Activated CD4-positive, alpha-beta T cell treated with anti-CD3 and anti-CD28 coated beads, Interleukin-2, amount 10 ng/mL, durations not matched to agents 24 days and 14 days (primary cell): ENCODE measurements at regions not wholly inside any gene's neighbourhood (a gene's known extent, or its start where the extent isn't known, plus 50 kb on each side); places are given as distances from the start of the nearest gene placed in this dataset.
"Not testable (repeated sequence)": the region's sequence is repeated elsewhere in the genome, so short reads cannot be mapped to it uniquely, and the experiment has no call there.

Experiments
- DNase-seq: peaks from one replicate; pipeline ENCODE4 v3.0.0; 2022
- H3K27ac Mint-ChIP-seq: one replicate; pipeline ENCODE4 v1.8.0; 2022; ENCODE audit warnings: mild to moderate bottlenecking, mixed read lengths
- H3K27me3 Mint-ChIP-seq: one replicate; pipeline ENCODE4 v1.8.0; 2022; ENCODE audit warnings: mixed read lengths
- H3K36me3 Mint-ChIP-seq: one replicate; pipeline ENCODE4 v1.8.0; 2022; ENCODE audit warnings: low read depth, mild to moderate bottlenecking, mixed read lengths
- H3K4me1 Mint-ChIP-seq: one replicate; pipeline ENCODE4 v1.8.0; 2021; ENCODE audit warnings: mixed read lengths
- H3K4me3 Mint-ChIP-seq: one replicate; pipeline ENCODE4 v1.8.0; 2022; ENCODE audit warnings: mild to moderate bottlenecking, moderate library complexity, mixed read lengths
- H3K9me3 Mint-ChIP-seq: one replicate; pipeline ENCODE4 v1.8.0; 2021; ENCODE audit warnings: mixed read lengths
- intact Hi-C: fragments of 100-400 bp; cut with micrococcal nuclease; formaldehyde crosslinking; loops from one replicate; pipeline ENCODE4 v1.15.1; 2023

- intact Hi-C loops, result no loop called here
- Mint-ChIP-seq H3K4me1 (peaks cover 11% of the 10 kb centered on the region), H3K9me3 (peaks cover 4% of the 10 kb centered on the region), H3K4me3 (peak overlapping the region; percentile 87), H3K27ac (no peak overlapping the region), H3K36me3 (peaks cover 2% of the 10 kb centered on the region), H3K27me3 (peaks cover 73% of the 10 kb centered on the region)
- peak; percentile 68 for DNase-seq
Measured at GRCh38 chr9:33676746-33677505, 118.4 kb upstream of the PRSS3 start.

DNA sequence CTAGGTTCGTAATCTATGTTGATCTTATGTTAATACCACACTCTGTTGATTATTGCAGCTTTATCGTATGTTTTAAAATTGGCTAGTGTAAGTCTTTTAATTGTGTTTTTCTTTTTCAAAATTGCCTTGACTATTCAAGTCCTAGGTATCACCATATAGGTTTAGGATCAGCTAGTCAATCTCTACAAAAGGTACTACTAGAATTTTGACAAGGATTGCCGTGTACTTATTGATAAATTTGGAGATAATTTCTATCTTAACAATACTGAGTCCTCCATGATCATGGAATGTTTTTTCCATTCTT is 117.9 kb upstream of the PRSS3 start:
- H3K36me3 Mint-ChIP-seq, result peaks cover 2% of the 10 kb centered on the region
- H3K4me3 Mint-ChIP-seq, result peak overlapping the region; percentile 87
- H3K27me3 Mint-ChIP-seq, result peaks cover 73% of the 10 kb centered on the region
- intact Hi-C loops, result no loop called here
- peaks cover 11% of the 10 kb centered on the region for H3K4me1 Mint-ChIP-seq
- peaks cover 2% of the 10 kb centered on the region for H3K9me3 Mint-ChIP-seq
- no peak for DNase-seq
- H3K27ac Mint-ChIP-seq, result no peak overlapping the region

- H3K27ac Mint-ChIP-seq, result no peak overlapping the region
- no peak overlapping the region for H3K4me3 Mint-ChIP-seq
- peaks cover 75% of the 10 kb centered on the region for H3K27me3 Mint-ChIP-seq
- DNase-seq, result no peak
- H3K36me3 Mint-ChIP-seq, result peaks cover 2% of the 10 kb centered on the region
- H3K9me3 Mint-ChIP-seq, result no peaks in the 10 kb centered on the region
- intact Hi-C loops, result no loop called here
- peaks cover 11% of the 10 kb centered on the region for H3K4me1 Mint-ChIP-seq
Measured at GRCh38 chr9:33677961-33678360, 117.4 kb upstream of the PRSS3 start.

GRCh38 chr9:33682551-33682950 is 112.8 kb upstream of the PRSS3 start:
- no peaks in the 10 kb centered on the region for H3K9me3 Mint-ChIP-seq
- H3K4me3 Mint-ChIP-seq, result no peak overlapping the region
- no peak overlapping the region for H3K27ac Mint-ChIP-seq
- H3K36me3 Mint-ChIP-seq, result no peaks in the 10 kb centered on the region
- H3K27me3 Mint-ChIP-seq, result peaks cover 65% of the 10 kb centered on the region
- H3K4me1 Mint-ChIP-seq, result peaks cover 2% of the 10 kb centered on the region
- intact Hi-C loops, result no loop called here
- DNase-seq, result no peak

DNA sequence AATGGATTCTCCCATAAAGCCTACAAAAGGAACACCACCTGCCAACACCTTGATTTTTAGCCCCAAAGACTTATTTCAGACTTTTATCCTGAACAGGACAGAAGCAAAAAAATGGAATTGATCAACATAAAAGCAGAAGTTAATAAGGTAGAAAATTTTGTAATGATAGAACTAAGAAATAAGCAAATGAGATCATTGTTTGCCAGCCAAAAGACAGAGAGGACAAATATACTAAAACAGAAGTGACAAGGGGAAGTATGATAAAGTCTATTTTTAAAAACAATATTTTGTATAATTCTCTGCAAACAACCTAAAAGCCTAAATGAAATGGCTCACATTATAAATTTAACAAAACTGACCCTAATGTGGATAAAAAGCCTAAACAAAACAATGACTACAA is 110.5 kb upstream of the PRSS3 start:
- H3K27ac Mint-ChIP-seq, result no peak overlapping the region
- H3K36me3 Mint-ChIP-seq, result no peaks in the 10 kb centered on the region
- no peak for DNase-seq
- H3K9me3 Mint-ChIP-seq, result no peaks in the 10 kb centered on the region
- intact Hi-C loops, result no loop called here
- H3K4me3 Mint-ChIP-seq, result no peak overlapping the region
- no peaks in the 10 kb centered on the region for H3K4me1 Mint-ChIP-seq
- peaks cover 65% of the 10 kb centered on the region for H3K27me3 Mint-ChIP-seq

DNA sequence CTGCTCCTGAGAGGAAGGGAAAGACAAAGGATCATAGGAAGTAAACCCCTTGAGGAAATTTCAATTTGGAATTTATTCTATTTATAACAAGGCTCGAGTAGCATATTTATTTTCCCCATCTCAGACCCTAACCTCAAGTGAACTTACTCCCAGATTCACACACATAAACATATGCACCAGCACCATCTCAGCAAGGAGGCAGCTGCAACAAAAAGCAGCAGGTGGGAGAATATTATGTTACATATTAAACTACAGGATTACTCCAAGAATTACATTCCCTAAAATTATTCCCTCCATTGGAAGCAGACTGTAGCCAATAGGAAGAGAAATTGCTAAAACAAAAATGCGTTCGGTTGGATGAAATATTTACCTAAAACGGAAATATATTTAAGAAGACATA is 108.4 kb upstream of the PRSS3 start:
- Mint-ChIP-seq H3K4me1 (peaks cover 9% of the 10 kb centered on the region), H3K4me3 (no peak overlapping the region), H3K9me3 (no peaks in the 10 kb centered on the region), H3K36me3 (no peaks in the 10 kb centered on the region), H3K27me3 (peaks cover 67% of the 10 kb centered on the region), H3K27ac (no peak overlapping the region)
- intact Hi-C loops, result no loop called here
- DNase-seq, result no peak

DNA sequence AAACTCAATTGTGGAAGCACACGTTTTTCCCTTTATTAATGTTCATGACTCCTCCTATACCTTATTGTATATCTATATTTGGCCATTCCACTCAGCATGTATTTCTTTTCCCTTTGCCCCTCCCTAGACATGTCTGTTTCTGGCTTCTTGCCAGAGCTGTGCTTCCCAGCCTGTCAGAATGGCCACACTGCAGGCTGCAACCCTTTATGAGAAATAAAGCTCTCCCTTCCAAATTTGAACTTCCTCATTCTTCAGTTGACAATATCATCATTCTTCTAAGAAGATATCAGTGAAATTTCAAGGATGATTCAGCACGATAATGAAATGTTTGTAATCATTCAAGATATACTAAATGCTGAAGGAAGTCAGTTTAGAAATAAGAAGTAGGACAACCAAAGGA is 107.6 kb upstream of the PRSS3 start:
- Mint-ChIP-seq H3K27ac (no peak overlapping the region), H3K36me3 (no peaks in the 10 kb centered on the region), H3K27me3 (peaks cover 65% of the 10 kb centered on the region), H3K9me3 (no peaks in the 10 kb centered on the region), H3K4me3 (no peak overlapping the region), H3K4me1 (peaks cover 9% of the 10 kb centered on the region)
- no peak for DNase-seq
- intact Hi-C loops, result no loop called here

GRCh38 chr9:33690143-33690933 is 105.0 kb upstream of the PRSS3 start:
- Mint-ChIP-seq H3K4me1 (peaks cover 9% of the 10 kb centered on the region), H3K27me3 (peaks cover 62% of the 10 kb centered on the region), H3K4me3 (no peak overlapping the region), H3K27ac (no peak overlapping the region), H3K9me3 (no peaks in the 10 kb centered on the region), H3K36me3 (no peaks in the 10 kb centered on the region)
- DNase-seq, result no peak
- intact Hi-C loops, result no loop called here

DNA sequence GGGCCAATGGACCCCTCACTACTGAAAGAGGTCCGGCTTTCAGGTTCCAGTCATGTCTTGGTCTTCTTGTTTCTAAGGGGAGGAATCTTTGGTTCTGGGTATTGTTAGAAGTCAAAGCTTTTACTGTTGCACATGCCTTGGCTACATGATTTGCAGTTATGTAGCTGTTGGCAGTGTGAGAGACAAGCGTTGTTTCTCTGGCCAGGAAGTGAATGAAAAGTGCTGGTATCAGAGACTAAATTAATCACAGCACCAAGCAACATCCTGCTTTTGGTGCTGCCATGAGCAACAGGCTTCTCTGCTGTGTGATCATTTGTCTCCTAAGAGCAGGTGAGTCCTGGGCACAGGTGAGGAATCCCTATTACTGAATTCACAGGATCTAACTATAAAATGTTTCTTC is 100.1 kb upstream of the PRSS3 start:
- peaks cover 7% of the 10 kb centered on the region for H3K4me1 Mint-ChIP-seq
- DNase-seq, result no peak
- H3K4me3 Mint-ChIP-seq, result no peak overlapping the region
- H3K9me3 Mint-ChIP-seq, result no peaks in the 10 kb centered on the region
- peaks cover 56% of the 10 kb centered on the region for H3K27me3 Mint-ChIP-seq
- H3K27ac Mint-ChIP-seq, result no peak overlapping the region
- intact Hi-C loops, result no loop called here
- no peaks in the 10 kb centered on the region for H3K36me3 Mint-ChIP-seq

- Mint-ChIP-seq H3K9me3 (no peaks in the 10 kb centered on the region), H3K36me3 (no peaks in the 10 kb centered on the region), H3K27me3 (peaks cover 51% of the 10 kb centered on the region), H3K27ac (no peak overlapping the region), H3K4me3 (no peak overlapping the region), H3K4me1 (peaks cover 2% of the 10 kb centered on the region)
- no peak for DNase-seq
- intact Hi-C loops, result no loop called here
Measured at GRCh38 chr9:33695856-33696255, 99.5 kb upstream of the PRSS3 start.

GRCh38 chr9:33697171-33697570 is 98.2 kb upstream of the PRSS3 start:
- Mint-ChIP-seq H3K9me3 (no peaks in the 10 kb centered on the region), H3K4me3 (no peak overlapping the region), H3K27me3 (peaks cover 42% of the 10 kb centered on the region), H3K27ac (no peak overlapping the region), H3K4me1 (no peaks in the 10 kb centered on the region), H3K36me3 (no peaks in the 10 kb centered on the region)
- intact Hi-C loops, result no loop called here
- DNase-seq, result no peak

GRCh38 chr9:33698267-33698666 is 97.1 kb upstream of the PRSS3 start:
- intact Hi-C loops, result no loop called here
- Mint-ChIP-seq H3K9me3 (no peaks in the 10 kb centered on the region), H3K27ac (no peak overlapping the region), H3K4me3 (no peak overlapping the region), H3K36me3 (no peaks in the 10 kb centered on the region), H3K4me1 (no peaks in the 10 kb centered on the region), H3K27me3 (peaks cover 37% of the 10 kb centered on the region)
- no peak for DNase-seq

GRCh38 chr9:33700940-33701339 is 94.4 kb upstream of the PRSS3 start:
- H3K27ac Mint-ChIP-seq, H3K4me1 Mint-ChIP-seq, H3K4me3 Mint-ChIP-seq, H3K36me3 Mint-ChIP-seq, DNase-seq, intact Hi-C loops, H3K9me3 Mint-ChIP-seq: not testable (repeated sequence)
- peaks cover 24% of the 10 kb centered on the region for H3K27me3 Mint-ChIP-seq

DNA sequence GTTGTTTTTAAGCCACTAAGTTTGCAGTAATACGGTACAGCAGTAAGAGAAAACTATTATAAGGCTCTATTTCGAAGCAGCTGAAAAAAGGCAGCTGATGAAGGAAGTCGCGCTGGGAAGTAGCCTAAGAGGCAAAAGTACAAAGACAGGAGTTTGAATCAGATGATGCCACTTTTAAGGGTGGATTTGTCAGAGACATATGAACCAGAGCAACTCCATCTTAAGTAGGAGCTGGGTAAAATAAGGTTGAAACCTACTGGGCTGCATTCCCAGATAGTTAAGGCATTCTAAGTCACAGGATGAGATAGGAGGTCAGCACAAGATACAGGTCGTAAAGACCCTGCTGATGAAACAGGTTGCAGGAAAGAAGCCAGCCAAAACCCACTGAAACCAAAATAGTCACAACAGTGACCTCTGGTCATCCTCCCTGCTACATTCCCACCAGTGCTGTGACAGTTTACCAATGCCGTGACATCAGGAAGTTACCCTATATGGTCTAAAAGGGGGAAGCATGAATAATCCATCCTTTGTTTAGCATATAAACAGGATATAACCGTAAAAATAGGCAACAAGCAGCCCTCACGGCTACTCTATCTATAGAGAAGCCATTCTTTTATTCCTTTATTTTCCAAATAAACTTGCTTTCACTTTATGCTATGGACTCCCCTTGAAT is 91.8 kb upstream of the PRSS3 start:
- Mint-ChIP-seq H3K4me3 (no peak overlapping the region), H3K36me3 (no peaks in the 10 kb centered on the region), H3K9me3 (no peaks in the 10 kb centered on the region), H3K27ac (no peak overlapping the region), H3K27me3 (peaks cover 18% of the 10 kb centered on the region), H3K4me1 (no peaks in the 10 kb centered on the region)
- intact Hi-C loops, result no loop called here
- no peak for DNase-seq
